ENCODE measurements at regions not wholly inside any gene's neighbourhood (a gene's known extent, or its start where the extent isn't known, plus 50 kb on each side); places are given as distances from the start of the nearest gene placed in this dataset.
A peak's percentile ranks its signal among the peaks of the same experiment; 100 is the strongest.

DNA sequence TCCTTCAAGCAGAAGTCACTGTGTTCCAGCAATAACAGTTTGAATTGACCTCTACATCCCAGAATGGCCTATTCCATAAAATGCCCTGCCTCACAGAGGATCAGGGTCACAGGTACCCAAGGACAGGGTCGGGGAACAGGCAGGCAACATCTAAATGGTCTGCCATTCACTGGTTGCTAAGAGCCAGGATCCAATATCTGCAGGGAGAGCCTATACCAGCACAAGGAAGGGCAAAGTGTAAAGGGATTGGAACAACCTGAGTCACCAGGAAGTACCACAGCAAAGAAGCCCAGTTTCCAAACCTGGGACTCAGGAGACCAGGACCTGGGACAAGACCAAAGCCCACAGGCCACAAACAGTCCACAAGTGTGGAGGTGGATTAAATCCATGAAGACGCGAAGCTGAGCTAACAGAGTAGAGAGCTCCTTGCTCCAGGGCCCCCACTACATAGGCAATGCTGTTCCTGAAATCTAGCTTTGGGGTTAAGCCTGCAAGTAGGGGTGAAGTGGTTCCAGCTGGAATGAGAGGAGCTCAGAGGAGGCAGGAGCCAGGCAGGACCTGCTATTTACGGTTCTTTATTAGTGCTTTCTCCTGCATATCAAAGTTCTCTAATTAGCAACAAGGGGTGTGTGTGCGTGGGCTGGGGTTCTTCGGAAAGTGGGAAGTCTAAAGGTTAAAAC is 274.3 kb downstream of the BCL11B start:
- no peaks in the 10 kb centered on the region for H3K9me3 ChIP-seq
- no peaks in the 10 kb centered on the region for H3K4me1 ChIP-seq
- no peaks in the 10 kb centered on the region for H3K36me3 ChIP-seq
- no peaks in the 10 kb centered on the region for H3K27me3 ChIP-seq
- H3K27ac ChIP-seq (replicated peaks in 1 of 4): no peak overlapping the region
- H3K4me3 ChIP-seq: no peak overlapping the region
- intact Hi-C loops (cut with DNase I): no loop called here
- WGBS: 87% methylated on average over 6 of the region's 6 CpGs
- DNase-seq (ENCODE audit: extremely low spot score): peak; percentile 66
- TF ChIP-seq POLR2AphosphoS5 (IDR thresholded peaks at IDR 0.05): no peak
- TF ChIP-seq, protein P1, sequence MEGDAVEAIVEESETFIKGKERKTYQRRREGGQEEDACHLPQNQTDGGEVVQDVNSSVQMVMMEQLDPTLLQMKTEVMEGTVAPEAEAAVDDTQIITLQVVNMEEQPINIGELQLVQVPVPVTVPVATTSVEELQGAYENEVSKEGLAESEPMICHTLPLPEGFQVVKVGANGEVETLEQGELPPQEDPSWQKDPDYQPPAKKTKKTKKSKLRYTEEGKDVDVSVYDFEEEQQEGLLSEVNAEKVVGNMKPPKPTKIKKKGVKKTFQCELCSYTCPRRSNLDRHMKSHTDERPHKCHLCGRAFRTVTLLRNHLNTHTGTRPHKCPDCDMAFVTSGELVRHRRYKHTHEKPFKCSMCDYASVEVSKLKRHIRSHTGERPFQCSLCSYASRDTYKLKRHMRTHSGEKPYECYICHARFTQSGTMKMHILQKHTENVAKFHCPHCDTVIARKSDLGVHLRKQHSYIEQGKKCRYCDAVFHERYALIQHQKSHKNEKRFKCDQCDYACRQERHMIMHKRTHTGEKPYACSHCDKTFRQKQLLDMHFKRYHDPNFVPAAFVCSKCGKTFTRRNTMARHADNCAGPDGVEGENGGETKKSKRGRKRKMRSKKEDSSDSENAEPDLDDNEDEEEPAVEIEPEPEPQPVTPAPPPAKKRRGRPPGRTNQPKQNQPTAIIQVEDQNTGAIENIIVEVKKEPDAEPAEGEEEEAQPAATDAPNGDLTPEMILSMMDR (IDR thresholded peaks at IDR 0.05): no peak

DNA sequence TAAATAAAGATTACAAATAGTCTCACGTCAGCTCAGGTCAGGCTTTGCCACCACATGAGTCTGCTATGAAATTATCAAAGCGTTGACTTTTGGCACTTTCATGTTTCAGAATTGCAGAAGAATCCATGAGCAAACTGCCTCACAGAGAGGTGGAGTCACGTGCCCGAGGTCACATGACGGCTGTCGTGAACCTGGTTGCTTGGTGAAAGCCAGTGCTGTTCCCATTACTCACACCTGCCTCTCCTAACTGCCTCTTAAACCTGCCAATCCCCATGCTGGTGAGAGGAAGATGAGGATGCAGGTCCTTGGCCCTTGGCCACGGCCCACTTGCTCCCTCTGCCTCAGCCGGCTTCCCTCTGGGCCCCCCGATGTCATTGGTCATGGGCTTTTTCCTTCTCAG is 272.7 kb downstream of the BCL11B start:
- Histone ChIP-seq H3K9me3 (no peaks in the 10 kb centered on the region), H3K4me1 (no peaks in the 10 kb centered on the region), H3K27me3 (no peaks in the 10 kb centered on the region), H3K36me3 (no peaks in the 10 kb centered on the region), H3K4me3 (no peak overlapping the region), H3K27ac (replicated peaks in 1 of 4) (no peak overlapping the region)
- TF ChIP-seq POLR2A (IDR thresholded peaks at IDR 0.05; ENCODE audit: low read depth) (no peak), POLR2AphosphoS5 (IDR thresholded peaks at IDR 0.05) (no peak)
- intact Hi-C loops (cut with DNase I): no loop called here
- peak; percentile 88 for DNase-seq (ENCODE audit: extremely low spot score)
- 78% methylated on average over 9 of the region's 9 CpGs for WGBS

DNA sequence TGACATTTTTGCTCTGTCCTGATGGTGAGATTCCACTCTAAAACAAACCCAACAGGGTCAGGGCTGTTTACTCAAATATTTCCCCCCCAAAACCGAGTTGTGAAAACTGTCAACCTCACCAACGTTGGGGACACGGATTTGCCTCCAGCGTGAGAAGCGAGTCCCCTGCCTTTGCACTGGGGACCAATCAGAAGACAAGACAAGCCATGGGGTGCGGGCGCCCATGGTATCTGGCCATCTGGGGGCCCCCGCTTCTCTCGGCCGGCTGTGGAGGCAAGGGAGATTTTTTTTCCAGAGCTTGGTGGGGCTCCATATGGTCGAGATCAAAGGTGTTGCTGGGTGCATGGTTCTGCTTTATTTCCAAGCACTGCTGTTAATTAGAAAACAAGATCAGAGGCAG is 272.1 kb downstream of the BCL11B start:
- intact Hi-C loops (cut with DNase I): no loop called here
- 86% methylated on average over 11 of the region's 11 CpGs for WGBS
- no peaks in the 10 kb centered on the region for H3K4me1 ChIP-seq

DNA sequence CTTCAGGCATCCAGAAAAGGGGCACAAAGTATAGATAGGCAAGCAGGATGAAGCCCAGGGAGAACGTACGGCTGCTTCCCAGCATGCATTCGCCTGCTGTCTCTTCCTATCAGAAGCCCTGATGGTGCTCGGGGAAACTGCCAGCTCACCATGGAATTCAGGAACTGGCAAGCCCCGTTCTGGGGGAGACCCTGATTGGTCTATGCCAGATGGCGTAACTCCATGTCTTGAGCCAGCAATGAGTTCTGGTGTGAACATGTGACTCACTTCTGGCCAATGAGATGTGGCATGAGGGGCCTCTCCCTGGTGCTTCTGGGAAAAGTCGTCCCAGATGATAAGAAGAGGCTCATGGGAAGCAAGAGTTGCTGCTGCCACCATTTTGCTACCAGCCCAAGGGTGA is 270.8 kb downstream of the BCL11B start:
- H3K9me3 ChIP-seq: no peaks in the 10 kb centered on the region
- no peak overlapping the region for H3K27ac ChIP-seq (replicated peaks in 1 of 4)
- H3K4me3 ChIP-seq: no peak overlapping the region
- H3K4me1 ChIP-seq: no peaks in the 10 kb centered on the region
- WGBS: 83% methylated on average over 7 of the region's 7 CpGs
- H3K36me3 ChIP-seq: no peaks in the 10 kb centered on the region
- DNase-seq (ENCODE audit: extremely low spot score): no peak
- intact Hi-C loops (cut with DNase I): no loop called here
- TF ChIP-seq, protein P1 (IDR thresholded peaks at IDR 0.05): no peak
- TF ChIP-seq POLR2A (IDR thresholded peaks at IDR 0.05; ENCODE audit: low read depth): no peak
- no peak for TF ChIP-seq EP300 (IDR thresholded peaks at IDR 0.05)
- no peak for TF ChIP-seq POLR2AphosphoS5 (IDR thresholded peaks at IDR 0.05)
- H3K27me3 ChIP-seq: no peaks in the 10 kb centered on the region

More for the DNA sequence above, 272.1 kb downstream of the BCL11B start:
- Histone ChIP-seq H3K27me3 (no peaks in the 10 kb centered on the region), H3K27ac (replicated peaks in 1 of 4) (no peak overlapping the region), H3K9me3 (no peaks in the 10 kb centered on the region), H3K36me3 (no peaks in the 10 kb centered on the region), H3K4me3 (no peak overlapping the region)
- peak; percentile 57 for DNase-seq (ENCODE audit: extremely low spot score)
- TF ChIP-seq, protein P1 (IDR thresholded peaks at IDR 0.05): no peak
- no peak for TF ChIP-seq EP300 (IDR thresholded peaks at IDR 0.05)
- TF ChIP-seq POLR2A (IDR thresholded peaks at IDR 0.05; ENCODE audit: low read depth): no peak
- no peak for TF ChIP-seq POLR2AphosphoS5 (IDR thresholded peaks at IDR 0.05)

DNA sequence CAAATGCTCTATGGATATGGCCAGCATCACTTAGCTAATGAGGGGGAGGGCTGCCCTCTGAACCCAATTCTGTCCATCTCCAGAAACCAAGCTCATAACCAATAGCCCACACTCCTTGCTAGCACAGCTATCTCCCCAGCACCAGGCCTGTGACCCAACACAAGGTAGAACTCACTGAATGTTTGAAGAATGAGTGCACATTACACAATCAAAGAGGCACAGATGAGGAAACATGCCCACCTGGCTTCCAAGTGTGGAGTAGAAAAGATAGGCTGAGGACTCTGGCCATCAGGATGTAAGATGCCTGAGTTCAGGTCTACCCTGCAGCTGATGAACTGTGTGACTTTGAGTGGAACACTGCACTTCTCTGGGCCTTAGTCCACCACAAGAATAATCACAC is 268.4 kb downstream of the BCL11B start:
- TF ChIP-seq, protein P1 (IDR thresholded peaks at IDR 0.05): no peak
- TF ChIP-seq POLR2AphosphoS5 (IDR thresholded peaks at IDR 0.05) (no peak), POLR2A (IDR thresholded peaks at IDR 0.05; ENCODE audit: low read depth) (no peak), EP300 (IDR thresholded peaks at IDR 0.05) (no peak)
- H3K4me3 ChIP-seq: no peak overlapping the region
- H3K4me1 ChIP-seq: no peaks in the 10 kb centered on the region
- H3K27ac ChIP-seq (replicated peaks in 1 of 4): no peak overlapping the region
- no peaks in the 10 kb centered on the region for H3K9me3 ChIP-seq
- intact Hi-C loops (cut with DNase I): no loop called here
- H3K36me3 ChIP-seq: no peaks in the 10 kb centered on the region
- DNase-seq (ENCODE audit: extremely low spot score): no peak
- H3K27me3 ChIP-seq: peaks cover 0 to 6% (median 0%) of the 10 kb centered on the region in 4 donors
